ENCODE measurements at regions not wholly inside any gene's neighbourhood (a gene's known extent, or its start where the extent isn't known, plus 50 kb on each side); places are given as distances from the start of the nearest gene placed in this dataset.

- TF ChIP-seq GABPB1 (CRISPR knock-in tag; IDR thresholded peaks at IDR 0.05) = peak; percentile 84
- TF ChIP-seq ZFP37 (CRISPR knock-in tag; IDR thresholded peaks at IDR 0.05; ENCODE audit: borderline replicate concordance) = peak; percentile 65; the same call in 1 of the 2 replicates
- TF ChIP-seq ZBTB4 (CRISPR knock-in tag; IDR thresholded peaks at IDR 0.05; ENCODE audit: borderline replicate concordance) = 0 out of 2 replicates have a peak, but pooled peaks have one; percentile 37
- TF ChIP-seq ZNF7 (CRISPR knock-in tag; IDR thresholded peaks at IDR 0.05) = no peak
- TF ChIP-seq ZBTB34 (CRISPR knock-in tag; IDR thresholded peaks at IDR 0.05) = peak; percentile 85
- no peak for TF ChIP-seq ZNF547 (CRISPR knock-in tag; IDR thresholded peaks at IDR 0.05)
- TF ChIP-seq GTF2F1 (IDR thresholded peaks at IDR 0.05; ENCODE audit: low read length) = no peak
- 0 out of 2 replicates have a peak, but pooled peaks have one; percentile 27 for TF ChIP-seq ZNF740 (CRISPR knock-in tag; IDR thresholded peaks at IDR 0.05)
- TF ChIP-seq ZNF550 (CRISPR knock-in tag; IDR thresholded peaks at IDR 0.05; ENCODE audit: borderline replicate concordance) = no peak
- peak; percentile 81 for TF ChIP-seq FOSL1 (CRISPR knock-in tag; IDR thresholded peaks at IDR 0.05; ENCODE audit: borderline replicate concordance)
- TF ChIP-seq POGZ (CRISPR knock-in tag; IDR thresholded peaks at IDR 0.05) = peak; percentile 88
- TF ChIP-seq ZBTB46 (CRISPR knock-in tag; IDR thresholded peaks at IDR 0.05; ENCODE audit: borderline replicate concordance) = no peak
- peak in 1 of 2 experiments; percentile 81; a peak in 2 of 4 replicates for TF ChIP-seq REST (IDR thresholded peaks at IDR 0.05; ENCODE audit: borderline replicate concordance in 1 of 2, low read depth in 1 of 2, low read length in 2 of 2)
- no peak for TF ChIP-seq ZNF607 (CRISPR knock-in tag; IDR thresholded peaks at IDR 0.05; ENCODE audit: borderline replicate concordance)
- no peak for TF ChIP-seq SOX6 (IDR thresholded peaks at IDR 0.05)
- peak; percentile 99 for TF ChIP-seq SOX6 (CRISPR knock-in tag; IDR thresholded peaks at IDR 0.05)
- peak; percentile 80; the same call in 1 of the 2 replicates for TF ChIP-seq ZNF205 (CRISPR knock-in tag; IDR thresholded peaks at IDR 0.05)
- no peak for TF ChIP-seq ZNF546 (CRISPR knock-in tag; conservative IDR thresholded peaks at IDR 0.05)
- no peak; the same call in 1 of the 2 replicates for TF ChIP-seq SNAPC5 (CRISPR knock-in tag; IDR thresholded peaks at IDR 0.05; ENCODE audit: borderline replicate concordance)
Observed at GRCh38 chr7:155951554-155952158, 139.4 kb upstream of the SHH start (continued).

Data from HepG2 (cell line).